ENCODE measurements at regions not wholly inside any gene's neighbourhood (a gene's known extent, or its start where the extent isn't known, plus 50 kb on each side); places are given as distances from the start of the nearest gene placed in this dataset.

- TF ChIP-seq CTCF (IDR thresholded peaks at IDR 0.05) = no peak
- no peak for TF ChIP-seq POLR2A (IDR thresholded peaks at IDR 0.05)
Observed at GRCh38 chr2:471560-471959, 183.7 kb upstream of the ALKAL2 start.

Measured in thyroid gland (tissue), 4 donors.